NCI-H128 (cell line): ENCODE measurements at regions not wholly inside any gene's neighbourhood (a gene's known extent, or its start where the extent isn't known, plus 50 kb on each side); places are given as distances from the start of the nearest gene placed in this dataset.

Experiments
- DNase-seq: peaks from one replicate; lab custom pipeline; 2025; ENCODE audit not compliant: unreplicated experiment; lab: John Stamatoyannopoulos, UW

DNA sequence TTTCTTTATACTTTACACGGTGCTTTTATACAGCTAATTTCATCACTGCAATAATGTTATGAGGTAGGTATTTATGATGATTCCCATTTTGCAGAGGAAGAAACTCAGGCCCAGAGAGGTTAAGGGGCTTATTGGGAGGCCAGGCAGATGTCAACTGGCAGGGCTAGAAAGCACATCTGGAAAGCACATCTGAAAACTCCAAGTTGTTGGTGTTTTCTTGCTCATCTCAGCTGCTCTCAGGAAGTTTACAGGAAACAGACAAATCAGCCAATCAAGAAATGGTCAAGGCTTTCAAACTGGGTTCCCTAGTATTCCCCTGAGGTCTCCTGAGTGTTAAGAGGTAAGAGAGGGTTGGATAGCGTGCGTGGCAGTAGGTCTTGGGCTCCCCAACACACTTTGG lies 124.1 kb upstream of the MED13L start:
- no peak for DNase-seq

DNA sequence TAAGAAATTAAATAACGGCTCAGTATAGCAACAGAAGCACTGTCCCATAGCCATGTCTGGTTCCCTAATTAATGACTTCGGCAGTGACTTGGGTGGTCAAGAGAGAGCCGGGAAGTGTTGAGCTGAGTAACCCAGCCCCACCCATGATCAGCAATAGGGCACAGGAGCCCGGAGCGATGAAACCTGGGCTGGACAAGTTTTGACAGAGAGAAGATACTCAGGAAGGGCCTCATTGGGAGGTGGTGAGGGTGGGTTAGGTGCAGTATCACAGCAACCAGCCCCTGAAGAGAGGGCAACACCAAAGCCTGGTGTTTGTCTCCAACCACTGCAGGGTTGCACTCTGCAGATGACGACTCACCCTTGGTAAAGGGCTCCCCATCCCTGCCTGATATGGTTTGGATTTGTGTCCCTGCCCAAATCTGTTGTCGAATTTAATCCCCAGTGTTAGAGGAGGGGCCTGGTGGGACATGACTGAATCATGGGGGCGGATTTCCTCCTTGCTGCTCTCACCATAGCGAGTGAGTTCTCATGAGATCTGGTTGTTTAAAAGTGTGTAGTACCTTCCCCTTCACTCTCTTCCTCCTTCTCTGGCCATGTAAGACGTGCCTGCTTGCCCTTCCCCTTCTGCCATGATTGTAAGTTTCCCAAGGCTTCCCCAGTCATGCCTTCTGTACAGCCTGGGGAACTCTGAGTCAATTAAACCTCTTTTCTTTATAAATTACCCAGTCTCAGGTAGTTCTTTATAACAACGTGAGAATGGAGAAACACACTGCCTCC lies 124.9 kb upstream of the MED13L start:
- DNase-seq: no peak

DNA sequence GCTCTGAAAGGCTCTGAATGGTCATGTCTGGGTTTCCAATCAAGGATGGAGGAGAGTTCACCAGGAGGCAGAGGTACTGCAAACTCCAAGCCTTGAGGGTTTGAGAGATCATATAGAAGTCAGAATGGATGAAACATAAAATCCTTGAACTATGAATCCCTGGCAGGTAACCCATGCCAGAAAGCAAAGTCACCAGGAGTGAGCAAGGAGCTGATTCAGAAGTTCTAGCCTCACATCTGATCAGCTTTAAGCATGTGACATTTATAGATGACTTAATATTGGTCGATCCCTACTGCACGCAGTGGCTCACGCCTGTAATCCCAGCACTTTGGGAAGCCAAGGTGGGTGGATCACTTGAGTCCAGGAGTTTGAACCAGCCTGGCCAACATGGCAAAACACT lies 126.1 kb upstream of the MED13L start:
- no peak for DNase-seq

DNA sequence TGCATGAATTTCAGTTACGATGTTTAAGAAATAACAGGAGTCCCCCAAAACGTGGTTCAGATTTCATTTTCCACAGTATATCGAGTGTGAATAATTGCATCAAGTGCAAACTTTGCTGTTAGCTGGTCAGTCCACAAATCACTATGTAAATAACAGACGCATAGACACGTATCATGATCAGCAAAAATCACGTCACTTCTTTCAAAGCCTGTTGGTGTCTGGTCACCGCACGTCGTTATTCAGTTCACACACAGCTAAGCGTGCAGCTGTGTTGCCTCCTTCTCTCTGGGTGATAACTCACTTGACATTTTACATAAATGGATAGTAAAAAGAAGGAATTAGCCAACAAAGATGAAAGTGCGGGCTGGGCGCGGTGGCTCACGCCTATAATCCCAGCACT lies 126.8 kb upstream of the MED13L start:
- DNase-seq: no peak

DNA sequence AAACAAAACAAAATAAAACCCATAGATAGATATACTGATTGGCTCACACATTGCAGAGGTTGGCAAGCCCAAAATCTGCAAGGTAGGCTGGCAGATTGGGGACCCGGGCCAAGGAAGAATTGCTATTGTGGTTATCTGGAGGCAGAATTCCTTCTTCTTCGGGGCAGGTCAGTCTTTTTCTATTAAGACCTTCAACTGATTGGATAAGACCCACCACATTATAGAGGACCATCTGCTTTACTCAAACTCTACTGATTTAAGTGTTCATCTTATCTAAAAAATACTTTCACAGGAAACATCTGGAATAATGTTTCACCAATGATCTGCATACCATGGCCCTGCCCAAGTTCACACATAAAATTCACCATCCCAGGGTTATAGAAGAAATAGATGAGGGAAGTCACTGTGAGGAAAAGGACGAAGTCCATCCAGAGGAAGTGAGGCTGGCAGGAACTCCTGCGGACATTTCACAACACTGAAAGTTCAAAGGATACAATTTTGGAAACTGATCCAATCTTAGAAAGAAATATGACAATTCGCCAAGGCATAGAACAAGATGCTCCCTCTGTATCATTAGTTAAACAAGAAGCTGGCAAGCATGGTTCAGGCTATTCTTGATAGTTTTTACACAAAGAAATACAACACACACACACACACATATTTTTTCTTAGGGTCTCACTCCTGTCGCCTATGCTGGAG lies 127.6 kb upstream of the MED13L start:
- DNase-seq: no peak

DNA sequence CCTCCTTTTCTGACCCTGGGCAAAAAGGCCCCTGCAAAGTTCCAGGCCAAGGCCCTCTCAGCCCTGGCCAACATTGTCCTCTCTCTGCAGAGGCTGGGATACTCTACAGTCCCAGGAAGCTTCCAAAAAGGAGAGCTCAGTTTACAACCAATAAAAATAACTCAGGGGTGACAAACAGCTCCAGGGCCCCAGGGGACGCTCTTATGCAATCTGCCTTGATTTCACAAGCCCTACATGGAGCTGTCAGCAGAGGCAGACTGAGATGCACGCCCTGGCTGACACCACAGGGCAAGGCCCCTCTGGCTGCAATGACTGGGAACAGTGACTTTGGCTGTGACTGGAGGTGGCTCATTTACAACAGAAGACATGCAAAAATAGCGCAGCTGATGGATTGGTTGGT lies 129.0 kb upstream of the MED13L start:
- DNase-seq: no peak

DNA sequence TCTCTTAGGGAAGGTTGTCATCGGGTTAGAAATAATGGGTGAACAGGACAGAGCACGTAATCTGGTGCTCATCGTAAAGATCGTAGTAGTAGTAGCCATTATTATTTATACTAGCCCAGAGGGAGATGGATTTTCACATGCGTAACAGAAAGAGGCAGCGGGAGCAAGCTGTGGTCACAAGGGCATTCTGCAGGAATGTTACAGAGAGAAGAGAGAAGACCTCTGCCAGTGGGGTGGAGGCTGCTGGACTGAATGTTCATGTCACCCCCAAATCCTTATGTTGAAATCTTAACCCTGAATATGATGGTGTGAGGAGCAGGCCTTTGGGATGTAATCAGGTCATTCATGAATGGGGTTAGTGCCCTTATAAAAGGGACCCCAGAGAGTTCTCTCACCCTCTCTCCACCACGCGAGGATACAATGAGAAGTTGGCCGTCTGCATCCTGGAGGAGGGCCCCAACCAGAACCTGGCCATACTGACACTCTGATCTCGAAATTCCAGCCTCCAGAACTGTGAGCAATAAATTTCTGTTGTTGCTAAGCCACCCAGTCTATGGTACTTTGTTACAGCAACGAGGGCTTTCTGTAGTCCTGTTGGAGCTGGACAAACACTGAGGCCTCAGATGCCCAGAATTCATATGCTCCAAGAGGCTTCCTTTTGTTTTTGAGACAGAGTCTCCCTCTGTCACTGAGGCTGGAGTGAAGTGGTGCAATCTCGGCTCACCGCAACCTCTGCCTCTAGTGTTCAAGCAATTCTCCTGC lies 131.2 kb upstream of the MED13L start:
- no peak for DNase-seq

DNA sequence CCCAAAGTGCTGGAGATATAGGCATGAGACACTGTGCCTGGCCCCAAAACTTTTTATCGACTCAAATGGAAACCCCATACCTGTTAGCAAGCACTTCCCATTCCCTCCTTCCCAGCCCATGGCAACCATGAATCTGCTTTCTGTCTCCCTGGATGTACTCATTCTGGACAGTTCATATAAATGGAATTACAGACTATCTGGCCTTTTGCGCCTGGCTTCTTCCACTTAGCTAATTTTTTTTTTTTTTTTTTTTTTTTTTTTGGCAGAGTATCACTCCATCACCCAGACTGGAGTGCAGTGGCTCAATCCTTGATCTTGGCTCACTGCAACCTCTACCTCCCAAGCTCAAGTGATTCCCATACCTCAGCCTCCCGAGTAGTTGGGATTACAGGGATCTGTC lies 134.5 kb upstream of the MED13L start:
- no peak for DNase-seq

DNA sequence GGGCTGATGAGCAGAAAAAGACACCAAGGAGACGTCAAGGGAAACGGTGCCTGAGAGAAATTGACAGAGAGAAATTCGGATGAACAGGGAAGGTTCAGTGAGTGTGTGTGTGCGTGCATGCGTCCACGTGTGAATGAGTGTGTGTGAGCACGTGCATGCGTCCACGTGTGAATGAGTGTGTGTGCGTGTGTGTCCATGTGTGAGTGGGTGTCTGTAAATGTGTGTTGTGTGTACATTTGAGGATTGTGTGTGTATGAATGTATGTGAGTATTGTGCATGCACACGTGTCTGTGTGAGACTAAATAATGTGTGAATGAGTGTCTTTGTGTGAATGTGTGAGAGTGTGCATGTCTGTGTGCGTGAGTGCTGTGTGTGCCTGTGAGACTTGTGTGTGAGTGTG lies 137.4 kb upstream of the MED13L start:
- DNase-seq: no peak

DNA sequence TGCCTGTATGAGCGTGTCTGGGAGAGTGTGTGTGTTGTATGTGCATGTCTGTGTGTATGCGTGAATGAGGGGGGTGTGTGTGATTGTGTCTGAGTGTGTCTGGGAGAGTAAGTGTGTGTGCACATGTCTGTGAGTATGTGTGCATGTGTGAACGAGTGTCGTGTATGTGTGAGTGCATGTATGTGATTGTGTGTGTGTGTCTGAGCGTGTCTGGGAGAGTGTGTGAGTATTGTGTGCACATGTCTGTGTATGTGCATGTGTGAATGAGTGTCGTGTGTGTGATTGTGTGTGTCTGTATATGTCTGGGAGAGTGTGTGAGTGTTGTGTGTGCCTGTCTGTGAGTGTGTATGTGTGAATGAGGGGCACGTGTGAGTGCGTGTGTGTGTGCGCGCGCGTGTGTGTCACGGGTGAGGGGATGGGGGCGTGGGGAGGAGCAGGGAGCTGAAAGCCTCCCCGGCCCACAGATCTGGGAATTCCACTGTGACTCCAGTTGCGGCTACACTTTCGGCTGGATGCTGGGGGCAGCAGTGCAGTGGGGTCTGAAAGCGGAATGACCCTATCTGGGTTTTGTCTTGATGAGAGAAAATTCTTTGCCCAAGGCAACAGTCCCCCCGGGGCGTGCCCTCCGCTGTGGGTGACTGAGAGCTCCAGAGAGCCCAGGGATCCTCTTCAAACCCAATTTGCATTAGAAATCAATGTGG lies 138.1 kb upstream of the MED13L start:
- DNase-seq: no peak

DNA sequence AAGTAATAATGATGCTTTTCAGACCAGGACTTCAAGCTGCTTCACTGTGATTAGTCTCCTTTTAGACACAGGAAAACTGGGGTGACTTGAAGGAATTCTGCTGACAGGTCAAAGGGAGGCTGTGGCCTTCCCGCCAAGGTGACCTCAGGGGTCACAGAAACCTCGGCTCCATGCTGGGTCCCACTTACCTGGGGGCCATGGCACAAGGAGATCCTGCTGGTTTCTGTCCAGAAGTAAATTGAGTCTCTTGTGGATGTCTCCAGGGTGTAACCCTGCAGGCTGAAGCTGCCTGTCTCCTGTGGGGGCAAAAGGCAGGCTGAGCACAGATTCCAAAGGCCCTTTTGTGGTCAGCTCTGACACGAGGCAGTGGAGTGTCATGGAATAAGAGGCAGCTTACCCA lies 138.7 kb upstream of the MED13L start:
- DNase-seq: no peak

DNA sequence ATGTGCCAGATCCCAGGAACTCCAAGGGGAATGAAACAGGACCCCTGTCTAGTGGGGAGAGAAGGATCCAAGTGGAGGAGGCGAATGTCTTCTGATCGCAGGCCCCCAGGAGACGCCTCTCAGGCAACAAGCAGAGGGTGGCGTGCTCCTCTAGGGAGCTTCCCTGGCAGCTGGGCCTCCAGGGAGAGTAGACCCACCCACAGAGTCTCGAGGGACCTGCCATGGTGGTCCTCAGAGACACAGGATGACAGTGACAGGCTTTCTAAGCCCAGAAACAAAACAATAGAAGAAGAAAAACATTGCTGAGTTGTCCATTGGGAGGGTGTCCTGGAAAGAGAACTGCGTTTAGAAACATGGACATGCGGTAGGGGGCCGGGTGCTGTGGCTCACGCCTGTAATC lies 140.6 kb upstream of the MAP1LC3B2 start:
- DNase-seq: no peak

DNA sequence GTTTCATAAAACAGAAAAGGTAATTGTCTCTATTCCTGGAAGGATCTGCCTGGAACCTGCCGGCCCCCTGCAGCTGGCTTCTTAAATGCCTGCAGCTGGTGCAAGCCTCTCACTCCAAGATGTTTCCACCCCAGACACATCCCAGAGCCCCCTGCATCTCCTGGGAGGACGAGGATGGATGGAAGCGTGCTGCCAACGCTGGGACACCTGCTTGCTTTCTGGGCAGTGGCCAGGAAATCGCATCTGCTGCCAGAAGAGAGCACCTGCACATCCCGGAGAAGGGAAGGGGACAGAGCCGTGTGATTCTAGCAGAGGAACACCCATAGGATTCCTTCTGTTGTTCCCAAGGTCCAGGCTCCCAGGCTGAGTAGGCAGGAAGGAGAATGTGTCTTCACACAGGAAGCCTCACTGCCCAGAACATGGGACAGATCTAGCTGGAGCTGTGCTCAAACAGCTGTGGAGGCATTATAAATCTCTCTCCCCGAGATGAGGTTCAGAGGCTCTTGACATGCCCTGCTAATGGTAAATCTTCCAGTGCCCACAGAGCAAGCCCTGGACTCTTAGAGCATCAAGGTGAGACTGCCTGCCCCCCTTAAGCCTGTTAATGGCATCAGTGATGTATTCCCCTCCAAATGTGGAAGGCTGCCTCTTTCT lies 138.8 kb upstream of the MAP1LC3B2 start:
- DNase-seq: peak; percentile 60

DNA sequence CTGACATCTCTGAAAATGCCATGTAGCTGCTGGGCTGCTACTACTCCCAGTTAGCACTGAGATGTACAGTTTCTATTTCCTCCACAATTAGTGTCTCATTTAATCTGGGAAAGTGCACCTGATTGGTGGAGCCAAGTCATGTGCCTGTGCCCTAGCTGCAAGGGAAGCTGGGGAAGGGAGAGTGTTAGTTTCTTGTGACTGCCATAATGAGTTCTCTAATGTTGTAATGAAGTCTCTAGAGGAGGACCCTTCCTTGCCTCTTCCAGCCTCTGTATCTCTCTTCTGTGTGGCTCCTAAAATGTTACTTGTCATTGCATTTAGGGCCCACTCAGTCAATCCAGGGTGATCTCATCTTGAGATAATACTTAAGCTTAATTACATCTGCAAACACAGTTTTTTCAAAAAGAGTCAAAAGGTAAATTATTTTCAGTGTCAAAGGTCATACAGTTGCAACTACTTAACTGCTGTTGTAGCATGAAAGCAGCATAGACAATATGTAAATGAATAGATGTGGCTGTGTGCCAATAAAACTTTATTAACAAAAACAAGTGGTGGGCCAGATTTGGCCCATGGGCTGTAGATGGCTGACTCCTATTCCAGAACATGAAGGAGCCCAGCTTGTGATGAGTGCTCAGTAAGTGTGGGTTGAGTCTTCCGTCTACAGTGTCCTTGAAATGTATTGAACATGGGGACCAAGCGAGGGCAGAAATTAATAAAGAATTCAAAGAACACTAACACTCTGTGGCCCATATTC lies 137.2 kb upstream of the MAP1LC3B2 start:
- no peak for DNase-seq

DNA sequence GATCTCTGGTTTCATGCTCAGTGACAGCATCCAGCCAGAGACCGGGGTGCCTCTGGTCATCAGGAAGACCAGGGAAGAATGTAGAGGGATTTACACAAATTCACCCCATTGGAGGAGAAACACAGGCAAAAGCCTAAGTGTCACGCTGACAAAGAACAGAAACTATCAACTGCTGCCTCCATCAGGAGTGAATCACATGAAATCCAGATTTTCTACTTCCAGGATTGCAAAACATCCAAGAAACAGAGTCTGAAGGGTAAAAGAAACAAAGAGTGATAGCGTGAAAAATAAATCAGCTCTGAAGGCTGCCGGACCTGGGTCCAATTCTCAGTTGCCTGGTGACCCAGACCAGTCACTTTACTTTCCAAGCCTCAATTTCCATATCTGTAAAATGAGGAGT lies 136.1 kb upstream of the MAP1LC3B2 start:
- DNase-seq: no peak

DNA sequence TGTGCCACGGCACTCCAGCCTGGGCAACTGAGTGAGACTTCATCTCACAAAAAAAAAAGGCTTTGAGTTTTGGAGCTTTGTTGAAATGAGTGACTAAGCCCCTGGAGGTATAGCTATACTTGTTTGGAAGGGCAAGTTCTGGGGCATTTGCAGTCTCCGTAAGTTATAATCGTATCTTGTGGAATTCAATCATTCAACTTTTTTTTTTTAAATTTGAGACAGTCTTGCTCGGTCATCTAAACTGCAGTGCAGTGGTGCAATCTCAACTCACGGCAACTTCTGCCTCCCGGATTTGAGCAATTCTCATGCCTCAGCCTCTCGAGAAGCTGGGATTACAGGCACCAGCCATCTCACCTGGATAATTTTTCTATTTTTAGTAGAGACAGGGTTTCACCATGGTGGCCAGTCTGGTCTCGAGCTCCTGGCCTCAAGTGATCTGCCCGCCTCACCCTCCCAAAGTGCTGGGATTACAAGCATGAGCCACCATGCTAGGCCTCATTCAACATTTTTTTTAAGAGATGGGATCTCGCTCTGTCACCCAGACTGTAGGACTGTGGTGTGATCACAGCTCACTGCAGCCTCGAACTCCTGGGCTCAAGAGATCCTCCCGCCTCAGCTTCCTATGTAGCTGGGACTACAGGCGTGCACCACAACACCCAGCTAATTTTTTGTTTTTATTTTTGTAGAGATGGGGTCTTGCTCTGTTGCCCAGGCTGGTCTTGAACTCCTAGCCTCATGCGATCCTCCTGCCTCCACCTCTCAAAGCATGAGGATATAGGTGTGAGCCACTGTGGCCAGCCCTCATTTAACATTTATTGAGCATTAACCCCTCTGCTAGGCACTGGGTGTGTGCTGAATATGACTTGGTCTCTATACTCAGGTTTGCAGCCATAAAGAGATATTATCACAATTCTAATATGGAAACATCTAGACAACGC lies 133.7 kb upstream of the MAP1LC3B2 start:
- no peak for DNase-seq

DNA sequence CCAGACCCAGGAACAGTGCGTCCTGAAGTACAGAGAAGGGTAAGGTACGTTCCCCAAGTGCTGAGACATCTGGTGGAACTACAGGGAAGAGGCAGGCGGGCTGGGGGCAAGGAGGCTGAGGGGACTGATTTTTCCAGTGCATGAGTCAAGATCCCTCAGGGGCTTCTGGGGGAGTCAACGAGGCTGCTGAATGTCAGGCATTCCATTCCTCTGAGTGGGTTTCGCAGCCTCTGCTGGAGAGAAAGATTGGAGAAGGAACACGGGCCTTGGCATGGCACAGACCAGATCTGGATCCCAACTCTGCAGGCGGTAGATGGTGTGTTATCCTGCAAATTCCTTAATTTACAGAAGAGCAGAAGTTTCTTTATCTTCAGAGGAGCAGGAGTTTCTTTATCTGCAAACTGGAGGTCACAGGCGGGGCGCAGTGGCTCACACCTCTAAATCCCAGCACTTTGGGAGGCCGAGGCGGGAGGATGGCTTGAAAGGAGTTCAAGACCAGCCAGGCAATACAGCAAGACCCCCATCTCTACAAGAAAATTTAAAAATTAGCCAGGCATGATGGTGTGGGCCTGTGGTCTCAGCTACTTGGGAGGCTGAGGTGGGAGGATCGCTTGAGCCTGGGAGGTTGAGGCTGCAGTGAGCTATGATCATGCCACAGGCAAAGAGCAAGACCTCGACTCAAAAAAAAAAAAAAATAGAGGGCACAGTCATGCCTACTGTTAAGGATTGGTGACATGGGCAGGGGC lies 132.6 kb upstream of the MAP1LC3B2 start:
- DNase-seq: no peak

DNA sequence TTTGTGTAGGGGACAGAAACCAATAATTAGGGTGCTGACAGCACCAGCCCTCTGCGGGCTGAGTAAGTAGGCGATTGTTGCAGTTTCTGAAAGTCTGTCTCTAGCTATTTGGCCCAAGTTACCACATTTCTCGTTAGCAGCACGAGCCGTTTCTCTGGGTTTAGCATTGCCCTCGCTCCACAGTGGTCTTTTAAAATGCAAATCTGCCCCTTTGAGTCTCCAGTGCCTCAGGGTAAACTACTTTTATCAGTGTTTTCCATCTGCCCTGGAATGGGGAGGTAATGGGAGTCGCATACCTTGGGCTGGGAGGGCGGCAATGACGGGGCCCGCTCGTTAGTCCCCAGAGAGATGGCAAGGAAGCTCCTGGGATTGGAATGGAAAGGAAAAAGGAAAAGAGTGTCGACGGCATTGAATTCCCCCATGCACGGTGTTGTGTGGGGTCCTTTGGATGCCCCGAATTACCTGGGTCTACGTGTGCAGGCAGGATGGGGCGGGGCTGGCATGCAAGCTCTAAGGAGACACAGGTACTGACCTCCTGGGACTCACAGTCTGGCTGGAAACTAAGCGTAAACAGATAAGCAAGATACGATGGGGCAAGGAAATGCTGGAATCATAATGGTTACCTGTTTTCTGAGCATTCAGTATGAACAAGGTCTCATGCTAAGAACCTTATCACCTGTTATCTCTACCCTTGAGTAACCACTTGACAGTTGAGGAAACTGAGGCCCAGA lies 131.8 kb upstream of the MAP1LC3B2 start:
- DNase-seq: no peak
